ENCODE measurements at regions not wholly inside any gene's neighbourhood (a gene's known extent, or its start where the extent isn't known, plus 50 kb on each side); places are given as distances from the start of the nearest gene placed in this dataset.

GRCh38 chr13:39823063-39823713 lies 167.7 kb downstream of the COG6 start:
- TF ChIP-seq CTCF (tag by site-specific recombination; IDR thresholded peaks at IDR 0.05) (no peak), REPIN1 (tag by site-specific recombination; IDR thresholded peaks at IDR 0.05; ENCODE audit: low read depth) (no peak), ZNF654 (tag by site-specific recombination; IDR thresholded peaks at IDR 0.05; ENCODE audit: low read depth) (no peak), ZNF184 (tag by site-specific recombination; IDR thresholded peaks at IDR 0.05) (no peak), PRDM10 (tag by site-specific recombination; IDR thresholded peaks at IDR 0.05) (no peak), HOXD13 (CRISPR knock-in tag; IDR thresholded peaks at IDR 0.05; ENCODE audit: borderline replicate concordance) (no peak), ZNF350 (tag by site-specific recombination; IDR thresholded peaks at IDR 0.05) (no peak), TCF7L2 (IDR thresholded peaks at IDR 0.05; ENCODE audit: borderline replicate concordance, low read depth, low read length) (no peak), ZNF202 (tag by site-specific recombination; IDR thresholded peaks at IDR 0.05; ENCODE audit: borderline replicate concordance) (no peak), BCL11A (tag by site-specific recombination; IDR thresholded peaks at IDR 0.05; ENCODE audit: low read depth) (no peak), IKZF3 (tag by site-specific recombination; IDR thresholded peaks at IDR 0.05) (no peak), PRDM2 (tag by site-specific recombination; IDR thresholded peaks at IDR 0.05; ENCODE audit: borderline replicate concordance) (no peak), ZNF174 (tag by site-specific recombination; IDR thresholded peaks at IDR 0.05) (no peak), ZNF274 (IDR thresholded peaks at IDR 0.05; ENCODE audit: low read length) (no peak), ZNF274 (tag by site-specific recombination; IDR thresholded peaks at IDR 0.05; ENCODE audit: borderline replicate concordance) (no peak)
